HL-60 (cell line): ENCODE measurements at regions not wholly inside any gene's neighbourhood (a gene's known extent, or its start where the extent isn't known, plus 50 kb on each side); places are given as distances from the start of the nearest gene placed in this dataset.

Experiments used
- DNase-seq, 2 experiments: peaks; one replicate each; pipeline ENCODE4 v3.0.0-alpha.2; 2010 to 2020; ENCODE audit warnings: low read depth in 1 of 2, low spot score in 1 of 2
- H3K27ac ChIP-seq: fragments of 250-450 bp; sonication (Bioruptor Pico); replicated peaks from 2 replicates; pipeline ENCODE4 v1.5.1; 2020; ENCODE audit warnings: mild to moderate bottlenecking, moderate library complexity
- H3K27me3 ChIP-seq: fragments of 250-450 bp; sonication (Bioruptor Pico); 2 replicates; pipeline ENCODE4 v1.5.1; 2021; ENCODE audit warnings: mild to moderate bottlenecking, moderate library complexity; ENCODE audit not compliant: insufficient read depth, poor library complexity, severe bottlenecking
- H3K4me3 ChIP-seq: replicated peaks from 2 replicates; pipeline ENCODE4 v1.5.1; 2011; ENCODE audit warnings: mild to moderate bottlenecking, control low read depth, low read length; ENCODE audit not compliant: insufficient read depth
- CTCF ChIP-seq: IDR thresholded peaks from one replicate; pipeline ENCODE4 v1.5.1; 2011; ENCODE audit warnings: low read length, control low read depth, inconsistent platforms; ENCODE audit not compliant: insufficient read depth
- GABPA ChIP-seq: IDR thresholded peaks from 2 replicates; pipeline ENCODE4 v1.6.1; 2012; ENCODE audit warnings: low read depth
- POLR2AphosphoS5 ChIP-seq: IDR thresholded peaks from 2 replicates; pipeline ENCODE4 v1.6.1; 2012; ENCODE audit warnings: low read depth
- REST ChIP-seq: IDR thresholded peaks from 2 replicates; pipeline ENCODE4 v1.6.1; 2012; ENCODE audit warnings: low read depth; ENCODE audit not compliant: insufficient replicate concordance
- SPI1 ChIP-seq: IDR thresholded peaks from 2 replicates; pipeline ENCODE4 v1.6.1; 2012; ENCODE audit warnings: low read depth, mild to moderate bottlenecking, borderline replicate concordance

- TF ChIP-seq REST (no peak), SPI1 (peak; percentile 58; the same call in 1 of the 2 replicates)
- Histone ChIP-seq H3K4me3 (no peak overlapping the region), H3K27me3 (no peaks in the 10 kb centered on the region), H3K27ac (peak overlapping the region; percentile 79)
- peak; percentile 59 to 87 for DNase-seq
These were observed 319.0 kb downstream of the KCNRG start for GRCh38 chr13:50334115-50334778.

GRCh38 chr13:50334944-50335343 is 319.7 kb downstream of the KCNRG start:
- peak overlapping the region; percentile 79 for H3K27ac ChIP-seq
- TF ChIP-seq POLR2AphosphoS5 (no peak), GABPA (no peak), SPI1 (no peak), REST (no peak), CTCF (no peak)
- DNase-seq: no peak
- no peaks in the 10 kb centered on the region for H3K27me3 ChIP-seq
- H3K4me3 ChIP-seq: no peak overlapping the region

- Histone ChIP-seq H3K27ac (no peak overlapping the region), H3K27me3 (no peaks in the 10 kb centered on the region), H3K4me3 (no peak overlapping the region)
- TF ChIP-seq SPI1: no peak
- TF ChIP-seq CTCF: no peak
- TF ChIP-seq REST: no peak
- TF ChIP-seq POLR2AphosphoS5: no peak
- no peak for TF ChIP-seq GABPA
- DNase-seq: no peak
These were observed 324.0 kb downstream of the KCNRG start for GRCh38 chr13:50339271-50339670.
